ENCODE measurements at regions not wholly inside any gene's neighbourhood (a gene's known extent, or its start where the extent isn't known, plus 50 kb on each side); places are given as distances from the start of the nearest gene placed in this dataset.

DNA sequence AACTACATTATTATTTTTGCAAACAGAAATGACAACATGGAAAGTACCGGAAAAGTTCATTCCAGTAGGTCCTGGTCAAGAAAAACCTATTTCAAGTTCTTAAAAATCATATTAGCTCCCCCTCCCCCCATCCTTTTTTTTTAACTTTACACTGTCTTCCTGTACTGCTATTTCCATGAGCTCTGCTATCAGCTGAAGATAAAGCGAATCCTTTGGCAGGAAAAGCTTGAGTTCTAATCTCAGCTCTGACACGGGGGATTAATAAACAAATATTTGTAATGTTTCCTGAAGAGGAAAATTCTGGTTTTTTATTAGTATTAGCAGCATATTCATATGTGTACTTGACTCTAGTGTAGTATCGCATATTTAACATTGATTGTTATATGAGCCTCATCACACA, 190.7 kb upstream of the ESRRG start:
- no peak for TF ChIP-seq EZH2phosphoT487 (IDR thresholded peaks at IDR 0.05; ENCODE audit: insufficient read depth, low read depth)
- TF ChIP-seq EZH2 (IDR thresholded peaks at IDR 0.05; ENCODE audit: insufficient read depth, poor library complexity, severe bottlenecking): no peak

Measured in GM23248 (cell line).